HCT116 (cell line): ENCODE measurements at regions not wholly inside any gene's neighbourhood (a gene's known extent, or its start where the extent isn't known, plus 50 kb on each side); places are given as distances from the start of the nearest gene placed in this dataset.

Experiments
- ATAC-seq: fragments of 200-7000 bp; cut with Tn5 transposase; 2 replicates; pipeline ENCODE4 v1.9.1; 2020; ENCODE audit warnings: mild to moderate bottlenecking, moderate library complexity
- BruUV-seq: library from RNA; stranded (reverse); fragments of 400-500 nt; replicated peaks from 2 replicates; lab custom pipeline; 2021; lab: Mats Ljungman, UMichigan
- CTCF ChIA-PET: fragments of 300-600 bp; sonication (Branson Sonifier 250); formaldehyde crosslinking; loops from one replicate; lab custom pipeline; 2021; ENCODE audit warnings: antibody characterized with exemption; lab: Charles Lee
- POLR2A ChIA-PET: fragments of 300-600, 350-600 bp; sonication (Branson Sonifier 250); formaldehyde crosslinking; loops from one replicate; lab custom pipeline; 2021; ENCODE audit warnings: antibody characterized with exemption; lab: Charles Lee
- RAD21 ChIA-PET, 2 experiments: fragments of 300-600 bp; sonication (Branson Sonifier 250); formaldehyde crosslinking; loops; one replicate each; lab custom pipeline; 2023; ENCODE audit warnings: low total read pairs in 2 of 2; ENCODE audit not compliant: uncharacterized antibody in 2 of 2, unreplicated experiment in 2 of 2, low non-redundant PET in 1 of 2; lab: Charles Lee
- DNase-seq: peaks from one replicate; pipeline ENCODE4 v3.0.0-alpha.2; 2010; ENCODE audit warnings: low read depth, low spot score
- H2AFZ ChIP-seq: fragments of 200-600 bp; shearing (Covaris generic), sonication (generic); 2 replicates; pipeline ENCODE4 v1.6.1; 2017; ENCODE audit warnings: low read depth, mixed run types, mixed read lengths, antibody characterized with exemption, low read length; ENCODE audit not compliant: poor library complexity, severe bottlenecking
- H3K27ac ChIP-seq: 2 replicates; pipeline ENCODE4 v1.5.1; 2012; ENCODE audit warnings: low read depth, low read length
- H3K27me3 ChIP-seq: fragments of 200-600 bp; sonication (generic); 2 replicates; pipeline ENCODE4 v1.6.1; 2016; ENCODE audit warnings: mixed run types, low read length, mixed read lengths; ENCODE audit not compliant: insufficient read depth
- H3K36me3 ChIP-seq, 2 experiments: fragments of 200-500 bp in 1 of 2; fragments of 200-600 bp in 1 of 2; sonication (Bioruptor generic) in 1 of 2; sonication (generic) in 1 of 2; 2 replicates each; pipeline versions ENCODE4 v1.5.1 to v1.6.1; 2014 to 2016; ENCODE audit warnings: low read length in 2 of 2, inconsistent platforms in 1 of 2, mixed read lengths in 1 of 2, mixed run types in 1 of 2; ENCODE audit not compliant: insufficient read depth in 2 of 2, control insufficient read depth in 1 of 2
- H3K4me1 ChIP-seq, 2 experiments: fragments of 200-600 bp in 1 of 2; sonication (generic) in 1 of 2; 2 replicates each; pipeline versions ENCODE4 v1.5.1 to v1.6.1; 2012 to 2017; ENCODE audit warnings: low read length in 2 of 2, inconsistent platforms in 1 of 2, mild to moderate bottlenecking in 1 of 2, mixed read lengths in 1 of 2, mixed run types in 1 of 2, moderate library complexity in 1 of 2; ENCODE audit not compliant: insufficient read depth in 2 of 2, control insufficient read depth in 1 of 2
- H3K4me2 ChIP-seq: fragments of 200-600 bp; sonication (generic); 2 replicates; pipeline ENCODE4 v1.6.1; 2017; ENCODE audit warnings: mixed run types, low read length, mixed read lengths
- H3K4me3 ChIP-seq, 2 experiments: fragments of 200-600 bp in 1 of 2; sonication (generic) in 1 of 2; replicated peaks in 1 of 2; 2 replicates each; pipeline ENCODE4 v1.5.1; 2011 to 2016; ENCODE audit warnings: low read length in 2 of 2, control low read depth in 1 of 2, low read depth in 1 of 2, mild to moderate bottlenecking in 1 of 2, mixed read lengths in 1 of 2, mixed run types in 1 of 2
- H3K79me2 ChIP-seq: fragments of 200-600 bp; sonication (generic); 2 replicates; pipeline ENCODE4 v1.6.1; 2017; ENCODE audit warnings: mild to moderate bottlenecking, mixed run types, low read length, moderate library complexity, mixed read lengths; ENCODE audit not compliant: insufficient read depth
- H3K9ac ChIP-seq: fragments of 200-600 bp; sonication (generic); 2 replicates; pipeline ENCODE4 v1.6.1; 2016; ENCODE audit warnings: low read length, mixed read lengths
- H3K9me2 ChIP-seq: fragments of 200-600 bp; sonication (generic), shearing (Covaris generic); 2 replicates; pipeline ENCODE4 v1.6.1; 2017; ENCODE audit warnings: mixed run types, mild to moderate bottlenecking, moderate library complexity; ENCODE audit not compliant: insufficient read depth
- H3K9me3 ChIP-seq, 2 experiments: fragments of 200-500 bp in 1 of 2; fragments of 200-600 bp in 1 of 2; sonication (Bioruptor generic) in 1 of 2; sonication (generic) in 1 of 2; 2 replicates each; pipeline ENCODE4 v1.6.1; 2014 to 2017; ENCODE audit warnings: low read length in 2 of 2, mixed read lengths in 2 of 2, inconsistent platforms in 1 of 2, low read depth in 1 of 2, mild to moderate bottlenecking in 1 of 2, mixed run types in 1 of 2, moderate library complexity in 1 of 2; ENCODE audit not compliant: control insufficient read depth in 1 of 2, insufficient read depth in 1 of 2
- H4K20me1 ChIP-seq: fragments of 200-600 bp; sonication (generic), shearing (Covaris generic); 2 replicates; pipeline ENCODE4 v1.6.1; 2017; ENCODE audit warnings: mixed run types, mild to moderate bottlenecking, moderate library complexity; ENCODE audit not compliant: insufficient read depth
- CEBPB ChIP-seq: IDR thresholded peaks from 2 replicates; pipeline ENCODE4 v1.6.1; 2012; ENCODE audit warnings: low read depth
- EGR1 ChIP-seq: IDR thresholded peaks from 2 replicates; pipeline ENCODE4 v1.6.1; 2012; ENCODE audit warnings: low read depth
- EZH2phosphoT487 ChIP-seq: fragments of 200-600 bp; IDR thresholded peaks from 2 replicates; pipeline ENCODE4 v1.6.1; 2018; ENCODE audit warnings: antibody characterized with exemption, borderline replicate concordance
- RAD21 ChIP-seq: IDR thresholded peaks from 2 replicates; pipeline ENCODE4 v1.6.1; 2012; ENCODE audit warnings: low read depth, mild to moderate bottlenecking
- SIN3A ChIP-seq: IDR thresholded peaks from 2 replicates; pipeline ENCODE4 v1.6.1; 2012; ENCODE audit warnings: low read depth
- SP1 ChIP-seq: IDR thresholded peaks from 2 replicates; pipeline ENCODE4 v1.6.1; 2012; ENCODE audit warnings: low read depth
- intact Hi-C: fragments of 100-400 bp; cut with micrococcal nuclease; formaldehyde crosslinking; loops from 2 replicates; pipeline ENCODE4 v1.10.0; 2022
- TF ChIP-seq, protein P1 (sequence below): IDR thresholded peaks from 2 replicates; pipeline ENCODE4 v1.6.1; 2012; ENCODE audit warnings: low read depth
- TF ChIP-seq, protein P2 (sequence below): IDR thresholded peaks from 2 replicates; pipeline ENCODE4 v1.6.1; 2011; ENCODE audit warnings: mild to moderate bottlenecking, low read length, moderate library complexity; ENCODE audit not compliant: insufficient replicate concordance; ENCODE audit errors: extremely low read depth
- TF ChIP-seq, protein P3 (sequence below), 3 experiments: fragments of 200-600 bp in 1 of 3; sonication (generic) in 1 of 3; IDR thresholded peaks in 2 of 3; conservative IDR thresholded peaks in 1 of 3; 2 replicates each; pipeline ENCODE4 v1.5.1; 2012 to 2017; ENCODE audit warnings: low read depth in 2 of 3, low read length in 2 of 3, antibody characterized with exemption in 1 of 3, borderline replicate concordance in 1 of 3, control low read depth in 1 of 3, mild to moderate bottlenecking in 1 of 3, mixed read lengths in 1 of 3, mixed run types in 1 of 3, moderate library complexity in 1 of 3; ENCODE audit not compliant: insufficient read depth in 1 of 3

DNA sequence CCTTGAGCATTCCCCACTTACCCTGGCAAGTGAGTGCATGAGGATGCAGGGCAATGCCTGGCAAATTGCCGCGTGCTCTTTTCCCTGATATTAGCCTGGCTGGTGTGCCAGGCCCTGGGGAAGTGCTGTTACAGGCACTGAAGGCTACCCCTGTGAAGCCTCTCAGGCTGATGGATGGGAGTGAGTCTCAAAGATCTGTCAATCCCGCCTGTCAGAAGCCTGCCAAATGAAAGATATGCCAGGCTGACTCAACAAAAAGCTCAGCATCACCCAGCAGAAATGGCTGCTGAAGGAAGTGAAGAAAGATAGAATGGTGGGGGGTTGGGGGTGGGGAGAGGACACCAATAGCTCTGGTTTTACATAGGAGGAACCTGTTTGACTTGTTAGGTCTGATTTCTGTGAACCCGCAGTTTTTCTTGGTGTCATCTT is 112.1 kb downstream of the LACC1 start:
- ChIA-PET POLR2A (interaction anchor here (0.5 kb wide), 1 partner anchor 712 kb away, joined by 3 read pairs; no protein-coding TSS in a partner anchor), RAD21 (no interaction called here), CTCF (no interaction called here)
- ATAC-seq (no peak), DNase-seq (no peak)
- H4K20me1 ChIP-seq, result no peaks in the 10 kb centered on the region
- no peak overlapping the region for H3K27ac ChIP-seq
- no peak overlapping the region for H3K4me2 ChIP-seq
- no peak overlapping the region for H3K4me3 ChIP-seq
- no peaks in the 10 kb centered on the region for H3K36me3 ChIP-seq
- no peak overlapping the region for H3K9ac ChIP-seq
- TF ChIP-seq CEBPB, result no peak
- TF ChIP-seq, protein P1, sequence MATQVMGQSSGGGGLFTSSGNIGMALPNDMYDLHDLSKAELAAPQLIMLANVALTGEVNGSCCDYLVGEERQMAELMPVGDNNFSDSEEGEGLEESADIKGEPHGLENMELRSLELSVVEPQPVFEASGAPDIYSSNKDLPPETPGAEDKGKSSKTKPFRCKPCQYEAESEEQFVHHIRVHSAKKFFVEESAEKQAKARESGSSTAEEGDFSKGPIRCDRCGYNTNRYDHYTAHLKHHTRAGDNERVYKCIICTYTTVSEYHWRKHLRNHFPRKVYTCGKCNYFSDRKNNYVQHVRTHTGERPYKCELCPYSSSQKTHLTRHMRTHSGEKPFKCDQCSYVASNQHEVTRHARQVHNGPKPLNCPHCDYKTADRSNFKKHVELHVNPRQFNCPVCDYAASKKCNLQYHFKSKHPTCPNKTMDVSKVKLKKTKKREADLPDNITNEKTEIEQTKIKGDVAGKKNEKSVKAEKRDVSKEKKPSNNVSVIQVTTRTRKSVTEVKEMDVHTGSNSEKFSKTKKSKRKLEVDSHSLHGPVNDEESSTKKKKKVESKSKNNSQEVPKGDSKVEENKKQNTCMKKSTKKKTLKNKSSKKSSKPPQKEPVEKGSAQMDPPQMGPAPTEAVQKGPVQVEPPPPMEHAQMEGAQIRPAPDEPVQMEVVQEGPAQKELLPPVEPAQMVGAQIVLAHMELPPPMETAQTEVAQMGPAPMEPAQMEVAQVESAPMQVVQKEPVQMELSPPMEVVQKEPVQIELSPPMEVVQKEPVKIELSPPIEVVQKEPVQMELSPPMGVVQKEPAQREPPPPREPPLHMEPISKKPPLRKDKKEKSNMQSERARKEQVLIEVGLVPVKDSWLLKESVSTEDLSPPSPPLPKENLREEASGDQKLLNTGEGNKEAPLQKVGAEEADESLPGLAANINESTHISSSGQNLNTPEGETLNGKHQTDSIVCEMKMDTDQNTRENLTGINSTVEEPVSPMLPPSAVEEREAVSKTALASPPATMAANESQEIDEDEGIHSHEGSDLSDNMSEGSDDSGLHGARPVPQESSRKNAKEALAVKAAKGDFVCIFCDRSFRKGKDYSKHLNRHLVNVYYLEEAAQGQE, result no peak
- no peaks in the 10 kb centered on the region for H3K9me2 ChIP-seq
- H3K27me3 ChIP-seq, result no peaks in the 10 kb centered on the region
- peaks cover 6 to 13% of the 10 kb centered on the region in 2 experiments; a peak in 1 of 4 replicates for H3K9me3 ChIP-seq
- no peaks in the 10 kb centered on the region for H3K4me1 ChIP-seq
- H3K79me2 ChIP-seq, result no peaks in the 10 kb centered on the region
- no TSS peak for BruUV-seq
- intact Hi-C loops, result no loop called here
- H2AFZ ChIP-seq, result no peak overlapping the region

DNA sequence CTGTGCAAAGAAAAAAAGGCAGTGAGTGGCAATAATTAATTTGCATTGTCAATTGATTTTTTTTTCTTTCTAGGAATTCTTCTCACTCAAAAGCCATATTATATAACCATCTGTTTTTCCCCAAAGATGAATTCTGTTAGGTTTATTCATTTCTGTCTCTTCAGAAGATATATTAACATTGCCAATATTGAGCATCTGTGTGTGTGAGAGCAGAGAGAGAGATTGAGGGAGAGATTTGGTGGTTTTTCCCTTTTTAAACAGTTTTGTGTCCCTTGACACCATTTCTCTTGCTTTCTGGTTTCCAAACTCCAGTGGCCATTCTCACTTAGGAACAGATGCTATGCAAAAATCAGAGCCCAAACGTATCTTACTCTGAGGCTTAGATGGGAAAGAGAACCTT is 112.5 kb downstream of the LACC1 start:
- Histone ChIP-seq H3K4me2 (no peak overlapping the region), H3K9ac (no peak overlapping the region), H3K27me3 (no peaks in the 10 kb centered on the region), H3K27ac (no peak overlapping the region), H3K36me3 (no peaks in the 10 kb centered on the region), H4K20me1 (no peaks in the 10 kb centered on the region), H2AFZ (no peak overlapping the region), H3K79me2 (no peaks in the 10 kb centered on the region), H3K9me3 (peaks cover 6 to 13% of the 10 kb centered on the region in 2 experiments; a peak in 1 of 4 replicates), H3K4me1 (no peaks in the 10 kb centered on the region), H3K4me3 (no peak overlapping the region), H3K9me2 (no peaks in the 10 kb centered on the region)
- DNase-seq, result no peak
- RAD21 ChIA-PET, result no interaction called here
- intact Hi-C loops, result no loop called here
- no peak for ATAC-seq
- POLR2A ChIA-PET, result interaction anchor here (0.5 kb wide), 1 partner anchor 712 kb away, joined by 3 read pairs; no protein-coding TSS in a partner anchor
- CTCF ChIA-PET, result no interaction called here
- BruUV-seq, result no TSS peak
- TF ChIP-seq EZH2phosphoT487 (no peak), SIN3A (no peak), SP1 (no peak), EGR1 (no peak), RAD21 (no peak)
- TF ChIP-seq, protein P2, sequence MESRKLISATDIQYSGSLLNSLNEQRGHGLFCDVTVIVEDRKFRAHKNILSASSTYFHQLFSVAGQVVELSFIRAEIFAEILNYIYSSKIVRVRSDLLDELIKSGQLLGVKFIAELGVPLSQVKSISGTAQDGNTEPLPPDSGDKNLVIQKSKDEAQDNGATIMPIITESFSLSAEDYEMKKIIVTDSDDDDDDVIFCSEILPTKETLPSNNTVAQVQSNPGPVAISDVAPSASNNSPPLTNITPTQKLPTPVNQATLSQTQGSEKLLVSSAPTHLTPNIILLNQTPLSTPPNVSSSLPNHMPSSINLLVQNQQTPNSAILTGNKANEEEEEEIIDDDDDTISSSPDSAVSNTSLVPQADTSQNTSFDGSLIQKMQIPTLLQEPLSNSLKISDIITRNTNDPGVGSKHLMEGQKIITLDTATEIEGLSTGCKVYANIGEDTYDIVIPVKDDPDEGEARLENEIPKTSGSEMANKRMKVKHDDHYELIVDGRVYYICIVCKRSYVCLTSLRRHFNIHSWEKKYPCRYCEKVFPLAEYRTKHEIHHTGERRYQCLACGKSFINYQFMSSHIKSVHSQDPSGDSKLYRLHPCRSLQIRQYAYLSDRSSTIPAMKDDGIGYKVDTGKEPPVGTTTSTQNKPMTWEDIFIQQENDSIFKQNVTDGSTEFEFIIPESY, result no peak
- TF ChIP-seq, protein P3, sequence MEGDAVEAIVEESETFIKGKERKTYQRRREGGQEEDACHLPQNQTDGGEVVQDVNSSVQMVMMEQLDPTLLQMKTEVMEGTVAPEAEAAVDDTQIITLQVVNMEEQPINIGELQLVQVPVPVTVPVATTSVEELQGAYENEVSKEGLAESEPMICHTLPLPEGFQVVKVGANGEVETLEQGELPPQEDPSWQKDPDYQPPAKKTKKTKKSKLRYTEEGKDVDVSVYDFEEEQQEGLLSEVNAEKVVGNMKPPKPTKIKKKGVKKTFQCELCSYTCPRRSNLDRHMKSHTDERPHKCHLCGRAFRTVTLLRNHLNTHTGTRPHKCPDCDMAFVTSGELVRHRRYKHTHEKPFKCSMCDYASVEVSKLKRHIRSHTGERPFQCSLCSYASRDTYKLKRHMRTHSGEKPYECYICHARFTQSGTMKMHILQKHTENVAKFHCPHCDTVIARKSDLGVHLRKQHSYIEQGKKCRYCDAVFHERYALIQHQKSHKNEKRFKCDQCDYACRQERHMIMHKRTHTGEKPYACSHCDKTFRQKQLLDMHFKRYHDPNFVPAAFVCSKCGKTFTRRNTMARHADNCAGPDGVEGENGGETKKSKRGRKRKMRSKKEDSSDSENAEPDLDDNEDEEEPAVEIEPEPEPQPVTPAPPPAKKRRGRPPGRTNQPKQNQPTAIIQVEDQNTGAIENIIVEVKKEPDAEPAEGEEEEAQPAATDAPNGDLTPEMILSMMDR (IDR thresholded peaks at IDR 0.05 in 2 of 3, conservative IDR thresholded peaks at IDR 0.05 in 1 of 3; ENCODE audit: borderline replicate concordance in 1 of 3, insufficient read depth in 1 of 3, low read depth in 2 of 3, low read length in 2 of 3), result no peak
